HG02759 (cell line): ENCODE measurements at regions not wholly inside any gene's neighbourhood (a gene's known extent, or its start where the extent isn't known, plus 50 kb on each side); places are given as distances from the start of the nearest gene placed in this dataset.

ENCODE experiments used
- ATAC-seq: cut with Tn5 transposase; IDR thresholded peaks from one replicate; pipeline ENCODE4 v1.9.1; 2021; ENCODE audit warnings: mild to moderate bottlenecking, moderate library complexity; ENCODE audit not compliant: unreplicated experiment

- ATAC-seq, result no peak
Observed at GRCh38 chr7:156198277-156198676, 386.0 kb upstream of the SHH start.

GRCh38 chr7:156196649-156197048 lies 384.4 kb upstream of the SHH start:
- no peak for ATAC-seq

DNA sequence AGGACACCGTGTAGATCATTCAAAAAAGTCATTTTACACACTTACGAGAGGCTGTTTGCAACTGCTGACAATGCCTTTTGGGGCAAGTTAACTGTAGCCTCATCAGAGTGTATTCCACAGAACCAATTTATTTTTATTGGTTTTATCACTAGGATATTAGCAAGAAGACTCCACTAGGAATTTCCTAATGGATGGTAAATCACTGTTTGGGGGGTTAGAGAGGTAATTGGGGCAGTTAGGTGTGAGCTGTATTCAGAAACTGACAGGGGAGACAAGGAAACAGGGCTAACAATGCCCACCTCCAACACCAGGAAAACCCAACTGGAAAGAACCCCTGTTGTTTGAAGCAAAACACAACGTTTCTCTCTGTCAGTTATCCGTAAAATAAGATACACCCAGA lies 383.0 kb upstream of the SHH start:
- no peak for ATAC-seq

- ATAC-seq, result no peak
Observed at GRCh38 chr7:156194813-156195212, 382.6 kb upstream of the SHH start.

- ATAC-seq, result no peak
Observed at GRCh38 chr7:156192921-156193320, 380.7 kb upstream of the SHH start.

DNA sequence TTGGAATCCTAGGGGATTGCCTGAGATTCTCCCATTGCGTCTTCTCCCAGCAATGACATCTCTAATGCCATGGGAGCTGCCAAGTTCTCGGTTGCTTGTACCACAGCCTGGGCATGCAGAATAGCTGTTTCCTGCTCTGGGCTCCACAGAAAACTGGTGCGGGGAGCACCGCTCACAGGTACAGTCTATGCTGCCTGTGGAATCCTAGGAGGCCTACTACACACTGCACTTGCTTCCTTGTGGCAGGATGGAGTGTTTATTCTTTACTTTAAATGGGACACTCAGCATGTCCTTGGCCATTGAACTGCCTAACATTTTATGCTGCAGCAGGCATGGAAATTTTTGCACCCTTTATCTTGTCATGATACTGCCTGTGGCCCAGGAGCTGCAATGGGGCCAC lies 378.8 kb upstream of the SHH start:
- ATAC-seq, result no peak

DNA sequence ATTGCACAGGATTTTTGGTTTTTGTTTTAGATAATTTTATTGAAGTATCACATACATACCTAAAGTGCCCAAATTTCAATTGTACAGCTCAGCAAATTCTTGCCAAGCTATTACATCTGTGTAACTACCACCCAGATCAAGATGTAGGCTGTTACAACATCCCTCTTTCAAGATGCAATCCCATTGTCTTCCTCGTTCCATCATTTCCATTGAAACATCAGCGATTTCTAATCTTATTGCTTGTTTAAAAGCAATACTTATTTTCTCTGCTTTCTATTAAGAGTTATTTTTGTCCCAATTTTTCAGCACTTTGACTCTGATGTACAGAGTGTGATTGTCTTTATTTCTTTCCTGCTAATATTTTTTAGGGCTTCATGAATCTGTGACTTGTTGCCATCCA lies 372.8 kb upstream of the SHH start:
- no peak for ATAC-seq

DNA sequence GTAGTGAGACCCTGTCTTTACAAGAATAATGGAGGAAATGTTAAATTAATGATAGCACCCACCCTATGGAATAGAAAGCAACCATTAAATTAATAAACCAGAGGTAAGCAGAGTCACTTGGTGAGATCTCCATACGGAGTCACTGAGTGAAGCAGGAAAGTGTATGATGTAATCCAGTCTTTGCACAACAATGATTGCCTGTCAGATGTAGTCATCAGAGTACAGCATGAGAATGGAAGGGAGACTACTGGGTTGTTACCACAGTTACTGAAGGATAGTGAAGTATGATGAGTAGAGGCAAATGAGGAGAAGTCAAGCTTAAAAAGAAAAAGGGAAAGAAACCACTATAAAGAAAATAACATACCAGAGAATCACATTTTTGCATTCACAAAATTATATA lies 371.9 kb upstream of the SHH start:
- no peak for ATAC-seq

GRCh38 chr7:156180451-156181229 lies 368.4 kb upstream of the SHH start:
- no peak for ATAC-seq

DNA sequence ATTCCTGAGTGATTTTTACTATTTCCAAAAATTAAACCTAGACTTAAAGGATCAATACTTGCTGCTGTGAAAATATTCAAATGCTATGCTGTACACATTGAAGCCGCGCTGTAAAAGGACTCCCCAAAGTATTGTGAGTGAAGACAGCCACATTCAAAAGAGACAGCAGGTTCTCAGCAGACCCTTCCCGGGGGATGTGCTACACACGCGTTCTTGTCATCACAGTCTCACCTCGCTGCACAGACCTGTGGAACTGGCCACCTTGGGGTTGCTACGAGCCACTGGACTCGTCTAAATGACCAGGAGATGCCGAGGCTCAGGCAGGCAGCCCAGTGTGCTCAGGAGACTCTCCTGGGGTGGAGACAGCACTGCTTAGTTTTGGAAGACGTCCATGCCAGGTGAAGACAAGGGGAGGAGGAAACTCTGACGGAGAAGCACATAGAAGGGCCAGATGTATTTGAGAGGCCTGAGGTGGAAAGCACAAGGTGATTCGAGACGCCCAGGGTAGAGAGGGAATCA lies 367.7 kb upstream of the SHH start:
- ATAC-seq, result no peak

DNA sequence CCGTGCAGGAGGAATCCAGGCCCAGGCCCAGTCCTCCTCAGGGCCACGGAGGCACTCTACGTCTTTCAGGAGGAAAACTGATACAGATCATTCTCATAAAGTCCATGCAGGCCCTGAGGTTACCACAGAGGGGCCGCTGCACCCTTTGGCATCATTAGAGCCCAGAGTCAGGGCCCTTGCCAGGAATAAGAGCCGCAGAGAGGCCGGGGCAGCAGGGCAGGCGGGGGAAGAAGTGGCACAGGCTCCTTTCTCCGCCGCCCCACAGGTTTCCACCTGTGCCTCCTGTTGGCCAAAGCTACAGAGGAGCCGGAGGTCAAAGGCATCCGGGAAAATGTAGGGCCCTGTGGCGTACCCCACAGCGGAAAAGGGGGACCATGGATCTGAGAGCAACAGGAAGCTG lies 366.6 kb upstream of the SHH start:
- no peak for ATAC-seq

DNA sequence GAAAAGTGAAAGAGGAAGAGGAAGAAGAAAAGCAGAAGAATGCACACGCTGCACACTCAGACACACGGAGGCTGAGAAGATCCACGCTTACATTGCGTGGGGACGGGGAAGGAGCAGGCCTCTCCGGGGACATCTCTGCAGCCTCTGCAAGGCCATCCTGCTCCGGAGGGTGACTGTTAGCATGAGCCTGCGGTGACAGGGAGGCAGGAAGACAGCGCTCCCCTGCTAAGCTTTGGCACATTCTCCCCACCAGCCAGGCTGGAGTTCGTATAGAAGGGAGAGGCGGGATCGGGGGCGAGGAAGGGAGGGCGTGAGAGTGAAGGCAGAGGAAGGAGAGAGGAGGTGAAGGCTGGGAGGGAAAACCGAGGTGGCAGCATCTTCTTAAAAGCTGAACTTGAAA lies 366.0 kb upstream of the SHH start:
- no peak for ATAC-seq

DNA sequence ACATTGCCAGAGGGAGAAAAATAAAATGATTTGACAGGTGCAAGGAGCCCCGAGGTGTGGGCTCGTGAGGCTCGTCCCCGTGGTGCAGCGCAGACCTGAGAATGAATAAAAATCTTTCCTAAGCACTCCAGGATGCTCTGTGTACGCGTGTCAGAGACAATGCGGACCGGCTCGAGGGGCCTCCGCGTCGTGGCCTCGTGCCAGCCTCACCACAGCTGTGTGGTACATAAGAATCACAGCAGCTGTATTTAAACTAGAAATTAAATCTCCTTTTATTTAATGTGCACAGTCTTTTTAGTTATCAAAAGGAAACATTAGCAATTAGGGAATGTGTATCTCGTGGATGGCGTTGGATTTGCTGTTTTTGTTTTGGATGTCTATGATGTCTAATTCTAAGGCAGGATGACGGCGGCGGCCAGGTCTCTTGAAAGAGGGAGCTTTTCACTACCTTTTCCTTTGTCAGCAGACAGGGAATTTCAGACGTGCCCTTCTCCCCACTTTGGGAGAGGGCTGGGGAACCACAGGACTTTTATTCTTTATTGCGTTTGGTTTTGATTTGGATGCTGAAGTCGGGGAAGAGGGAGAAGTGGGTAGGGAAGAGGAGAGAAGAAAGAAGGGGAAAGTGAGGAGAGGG lies 365.3 kb upstream of the SHH start:
- ATAC-seq, result no peak

DNA sequence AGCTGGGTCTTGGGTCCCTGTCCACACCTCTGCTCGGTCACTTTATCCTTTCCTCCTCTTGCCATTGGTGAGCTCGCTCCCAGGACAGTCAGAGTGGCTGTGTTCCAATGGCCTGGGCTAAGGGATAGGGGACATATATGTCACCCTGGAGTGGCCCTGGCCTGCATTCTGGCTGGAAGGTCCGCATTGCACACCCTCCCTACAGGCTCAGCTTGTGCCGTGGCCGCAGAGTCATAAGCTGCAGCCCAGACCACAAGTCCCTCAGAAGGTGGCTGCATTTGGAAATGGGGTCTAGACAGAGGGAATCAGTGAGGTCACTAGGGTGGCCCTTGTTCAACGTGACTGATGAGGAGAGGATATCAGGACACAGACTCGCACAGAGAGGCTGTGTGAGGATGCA lies 363.8 kb upstream of the SHH start:
- no peak for ATAC-seq

DNA sequence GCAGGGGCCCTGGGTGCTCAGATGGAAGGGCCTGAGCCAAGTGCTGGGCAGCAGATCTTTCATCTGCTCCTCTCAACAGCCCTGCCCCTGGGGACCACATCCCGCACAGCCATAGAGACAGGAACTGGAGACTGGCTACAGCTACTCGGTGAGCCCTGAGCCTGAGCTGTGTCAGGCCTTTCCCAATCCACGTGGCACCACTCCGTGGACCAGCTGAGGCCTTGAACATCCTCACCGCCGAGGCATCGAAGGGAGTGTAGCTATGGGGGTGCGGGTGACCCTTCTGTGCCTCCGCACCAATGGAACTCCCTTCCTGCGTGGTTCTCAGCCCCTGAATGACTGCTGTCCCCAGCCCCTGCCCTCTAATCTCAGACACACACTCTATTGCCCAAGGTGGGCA lies 362.7 kb upstream of the SHH start:
- no peak for ATAC-seq

- ATAC-seq, result no peak
Observed at GRCh38 chr7:156174428-156174827, 362.2 kb upstream of the SHH start.

GRCh38 chr7:156173748-156174353 lies 361.6 kb upstream of the SHH start:
- ATAC-seq, result no peak

DNA sequence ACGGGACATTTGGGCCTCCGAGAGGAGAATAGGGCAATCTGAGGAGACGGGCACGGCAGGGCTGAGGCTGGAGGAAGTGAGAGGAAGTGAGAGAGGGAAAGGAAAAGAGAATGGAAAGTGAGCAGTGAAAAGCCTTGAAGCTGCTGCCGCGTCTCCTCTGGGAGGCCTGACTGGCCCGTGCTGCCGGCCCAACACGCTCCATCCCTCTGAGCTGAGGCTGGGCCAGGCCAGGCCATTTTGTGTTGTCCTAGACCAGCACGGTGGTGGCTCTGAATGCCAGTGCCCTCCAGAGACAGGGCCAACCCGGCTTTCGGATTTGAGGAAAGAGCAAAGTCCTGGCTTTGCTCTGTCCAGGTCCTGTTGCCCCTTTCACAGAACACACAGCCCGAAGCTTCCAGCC lies 361.1 kb upstream of the SHH start:
- no peak for ATAC-seq

GRCh38 chr7:156172638-156173037 lies 360.4 kb upstream of the SHH start:
- no peak for ATAC-seq

- ATAC-seq, result no peak
Observed at GRCh38 chr7:156169474-156170370, 357.5 kb upstream of the SHH start.

GRCh38 chr7:156168434-156168833 lies 356.2 kb upstream of the SHH start:
- ATAC-seq, result no peak
